WERI-Rb-1 (cell line): ENCODE measurements at regions not wholly inside any gene's neighbourhood (a gene's known extent, or its start where the extent isn't known, plus 50 kb on each side); places are given as distances from the start of the nearest gene placed in this dataset.

ENCODE experiments used
- DNase-seq: peaks from one replicate; pipeline ENCODE4 v3.0.0-alpha.2; 2020
- H3K27ac ChIP-seq: fragments of 250-450 bp; sonication (Bioruptor Pico); 2 replicates; pipeline ENCODE4 v1.5.1; 2020; ENCODE audit warnings: mild to moderate bottlenecking, moderate library complexity
- H3K27me3 ChIP-seq: fragments of 250-450 bp; sonication (Bioruptor Pico); 2 replicates; pipeline ENCODE4 v1.5.1; 2021; ENCODE audit warnings: mild to moderate bottlenecking, low read depth, moderate library complexity; ENCODE audit not compliant: insufficient read depth, severe bottlenecking
- H3K36me3 ChIP-seq: fragments of 250-450 bp; sonication (Bioruptor Pico); 2 replicates; pipeline ENCODE4 v1.5.1; 2020; ENCODE audit warnings: mild to moderate bottlenecking, moderate library complexity
- H3K4me3 ChIP-seq: 2 replicates; pipeline ENCODE4 v1.5.1; 2011; ENCODE audit warnings: low read depth, mild to moderate bottlenecking, control low read depth, low read length
- H3K9me3 ChIP-seq: fragments of 250-450 bp; sonication (Bioruptor Pico); 2 replicates; pipeline ENCODE4 v1.5.1; 2021; ENCODE audit warnings: mild to moderate bottlenecking, moderate library complexity; ENCODE audit not compliant: severe bottlenecking
- CTCF ChIP-seq: IDR thresholded peaks from 2 replicates; pipeline ENCODE4 v1.5.1; 2011; ENCODE audit warnings: low read depth, mild to moderate bottlenecking, control low read depth, inconsistent platforms, low read length

GRCh38 chr12:19978193-19978592 lies 390.1 kb upstream of the PDE3A start:
- TF ChIP-seq CTCF: no peak
- no peaks in the 10 kb centered on the region for H3K36me3 ChIP-seq
- no peaks in the 10 kb centered on the region for H3K9me3 ChIP-seq
- H3K27me3 ChIP-seq: no peaks in the 10 kb centered on the region
- H3K4me3 ChIP-seq: no peak overlapping the region
- H3K27ac ChIP-seq: no peak overlapping the region
- DNase-seq: no peak

DNA sequence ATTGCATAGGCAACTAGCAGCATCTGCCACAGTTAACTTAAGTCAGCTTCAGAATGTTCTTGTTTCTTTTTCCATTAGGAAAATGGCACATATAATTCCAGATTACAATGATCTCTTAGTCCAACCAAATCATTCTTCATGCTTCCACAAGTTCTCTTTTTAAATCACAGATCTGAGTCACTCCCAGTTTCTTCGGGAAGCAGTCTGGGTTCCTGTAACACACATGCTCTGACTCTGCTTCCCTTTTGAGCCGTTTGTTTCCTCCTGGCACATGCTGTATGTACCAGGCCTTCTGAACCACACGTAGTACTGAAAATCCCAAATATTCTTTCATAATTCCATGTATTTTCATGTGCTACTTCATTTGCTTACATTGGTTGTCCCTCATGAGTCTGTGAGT lies 388.8 kb upstream of the PDE3A start:
- Histone ChIP-seq H3K4me3 (no peak overlapping the region), H3K9me3 (no peaks in the 10 kb centered on the region), H3K27me3 (no peaks in the 10 kb centered on the region), H3K36me3 (no peaks in the 10 kb centered on the region), H3K27ac (no peak overlapping the region)
- TF ChIP-seq CTCF: no peak
- DNase-seq: no peak

- Histone ChIP-seq H3K9me3 (no peaks in the 10 kb centered on the region), H3K27me3 (no peaks in the 10 kb centered on the region), H3K36me3 (no peaks in the 10 kb centered on the region), H3K4me3 (no peak overlapping the region), H3K27ac (no peak overlapping the region)
- TF ChIP-seq CTCF: no peak
- DNase-seq: no peak
Measured at GRCh38 chr12:19981944-19982343, 386.4 kb upstream of the PDE3A start.

DNA sequence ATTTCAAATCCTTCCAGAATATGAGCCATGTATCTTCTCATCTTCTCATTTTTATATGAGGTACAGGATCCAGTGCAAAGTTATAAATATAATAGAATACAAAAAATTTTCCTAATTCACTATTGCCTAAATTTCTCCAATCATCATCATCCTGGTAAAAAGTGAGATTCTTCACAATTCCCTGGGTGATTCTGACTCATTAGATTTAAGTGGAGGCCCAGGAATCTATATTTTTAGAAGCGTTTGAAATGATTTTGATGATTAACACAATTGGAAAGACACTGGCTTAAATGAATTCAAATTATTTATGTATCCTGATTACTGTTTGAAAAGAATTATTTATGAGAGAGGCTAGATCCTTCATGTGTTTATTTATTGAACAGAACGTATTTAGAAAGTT lies 380.3 kb upstream of the PDE3A start:
- no peak for DNase-seq
- TF ChIP-seq CTCF: no peak
- Histone ChIP-seq H3K27ac (no peak overlapping the region), H3K36me3 (no peaks in the 10 kb centered on the region), H3K4me3 (no peak overlapping the region), H3K27me3 (no peaks in the 10 kb centered on the region), H3K9me3 (no peaks in the 10 kb centered on the region)

DNA sequence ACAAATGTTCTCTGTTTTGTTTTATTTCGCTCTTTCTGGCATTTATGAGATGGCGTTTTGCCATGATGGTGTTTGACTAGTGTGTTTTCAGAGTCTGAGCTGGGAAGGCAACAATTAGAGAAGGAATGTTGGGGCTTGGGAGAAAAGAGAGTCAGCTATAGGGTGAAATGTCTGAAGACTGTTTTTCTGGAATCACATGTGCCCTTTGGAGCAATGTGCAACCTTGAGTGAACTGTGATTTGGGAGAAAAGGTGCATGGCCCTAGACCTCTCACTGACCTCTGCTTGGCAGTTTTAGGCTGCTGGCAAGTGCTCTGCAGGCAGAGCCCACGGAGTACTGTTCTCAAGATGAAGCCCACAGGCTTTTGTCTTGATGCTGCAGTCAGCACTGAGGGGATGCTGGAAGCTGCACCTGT lies 379.9 kb upstream of the PDE3A start:
- H3K36me3 ChIP-seq: no peaks in the 10 kb centered on the region
- H3K4me3 ChIP-seq: no peak overlapping the region
- H3K27me3 ChIP-seq: no peaks in the 10 kb centered on the region
- no peak for DNase-seq
- TF ChIP-seq CTCF: no peak
- no peaks in the 10 kb centered on the region for H3K9me3 ChIP-seq
- H3K27ac ChIP-seq: no peak overlapping the region

DNA sequence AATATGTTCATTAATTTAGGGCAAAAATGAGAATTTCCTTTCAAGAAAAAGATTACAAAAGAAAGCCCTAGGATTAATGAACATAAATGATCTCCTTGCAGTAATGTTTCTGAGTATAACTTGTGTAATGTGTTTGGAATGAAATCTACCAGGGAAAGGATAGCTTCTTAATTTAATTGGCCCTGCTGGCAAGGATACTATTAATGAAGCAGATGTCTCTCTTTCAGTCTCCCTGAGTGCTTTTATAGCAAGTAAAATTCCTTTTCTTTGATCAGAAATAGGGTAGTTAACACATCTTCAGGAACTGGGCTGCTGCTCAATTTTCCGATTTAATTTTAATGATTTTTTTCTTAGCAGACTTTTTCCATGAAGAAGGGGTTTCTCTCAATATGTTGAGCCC lies 379.4 kb upstream of the PDE3A start:
- Histone ChIP-seq H3K27me3 (no peaks in the 10 kb centered on the region), H3K4me3 (no peak overlapping the region), H3K27ac (no peak overlapping the region), H3K9me3 (no peaks in the 10 kb centered on the region), H3K36me3 (no peaks in the 10 kb centered on the region)
- TF ChIP-seq CTCF: no peak
- DNase-seq: no peak
